ENCODE measurements at regions not wholly inside any gene's neighbourhood (a gene's known extent, or its start where the extent isn't known, plus 50 kb on each side); places are given as distances from the start of the nearest gene placed in this dataset.
"Not testable (repeated sequence)": the region's sequence is repeated elsewhere in the genome, so short reads cannot be mapped to it uniquely, and the experiment has no call there.

- Histone ChIP-seq H3K9me3 (replicated peaks) (no peaks in the 10 kb centered on the region), H3K4me1 (no peaks in the 10 kb centered on the region), H3K27me3 (ENCODE audit: low read depth) (peaks cover 87% of the 10 kb centered on the region), H3K4me3 (no peak overlapping the region), H3K36me3 (no peaks in the 10 kb centered on the region), H3K27ac (replicated peaks) (no peak overlapping the region)
- TF ChIP-seq CTCF (IDR thresholded peaks at IDR 0.05; ENCODE audit: borderline replicate concordance): no peak
- intact Hi-C loops (cut with micrococcal nuclease): no loop called here
- no peak for DNase-seq
These were observed 90.2 kb upstream of the SLC6A11 start for GRCh38 chr3:10725846-10726245.

DNA sequence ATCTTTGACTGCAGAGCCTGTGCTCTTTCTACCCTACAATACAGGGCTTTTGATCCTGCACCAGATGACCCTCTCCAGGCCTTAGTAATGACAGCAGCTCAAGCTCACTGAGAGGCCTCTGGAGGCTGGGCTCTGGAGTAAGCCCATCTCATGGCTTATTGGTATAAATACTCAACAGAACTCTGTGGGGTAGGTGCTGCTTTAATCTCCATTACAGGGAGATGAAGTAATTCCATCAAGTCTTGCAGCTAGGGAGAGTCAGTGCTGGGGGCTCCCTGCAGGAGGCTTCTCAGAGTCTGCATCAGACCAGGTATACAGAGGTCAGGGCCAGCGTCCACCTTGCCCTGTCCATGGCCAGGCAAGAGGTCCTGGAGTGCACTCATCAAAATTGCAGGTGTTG, 89.2 kb upstream of the SLC6A11 start:
- no peaks in the 10 kb centered on the region for H3K4me1 ChIP-seq
- DNase-seq: no peak
- H3K9me3 ChIP-seq (replicated peaks): no peaks in the 10 kb centered on the region
- TF ChIP-seq CTCF (IDR thresholded peaks at IDR 0.05; ENCODE audit: borderline replicate concordance): no peak
- no peaks in the 10 kb centered on the region for H3K36me3 ChIP-seq
- peaks cover 77% of the 10 kb centered on the region for H3K27me3 ChIP-seq (ENCODE audit: low read depth)
- intact Hi-C loops (cut with micrococcal nuclease): no loop called here
- no peak overlapping the region for H3K4me3 ChIP-seq
- H3K27ac ChIP-seq (replicated peaks): no peak overlapping the region

DNA sequence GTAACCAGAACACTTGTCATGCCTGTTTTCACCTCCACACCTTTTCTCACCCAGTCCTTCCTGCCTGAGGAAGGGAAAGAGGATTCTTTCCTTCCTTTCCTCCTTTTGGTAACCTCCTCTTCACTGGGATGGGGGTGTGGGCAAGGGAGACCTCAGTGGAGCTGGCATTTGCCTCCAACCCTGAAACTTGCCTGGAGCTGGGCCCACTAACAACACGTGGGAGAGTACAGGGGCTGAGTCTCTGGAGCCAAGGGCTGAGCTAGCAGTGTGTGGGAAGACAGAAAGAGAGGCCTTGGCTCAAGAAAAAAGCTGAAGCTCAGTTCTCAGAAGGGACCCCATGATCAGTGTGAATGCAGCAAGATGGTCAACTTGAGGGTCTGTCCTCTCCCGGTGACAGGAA, 86.6 kb upstream of the SLC6A11 start:
- intact Hi-C loops (cut with micrococcal nuclease): no loop called here
- H3K36me3 ChIP-seq: no peaks in the 10 kb centered on the region
- no peaks in the 10 kb centered on the region for H3K4me1 ChIP-seq
- peaks cover 24% of the 10 kb centered on the region for H3K9me3 ChIP-seq (replicated peaks)
- no peak for DNase-seq
- no peak for TF ChIP-seq CTCF (IDR thresholded peaks at IDR 0.05; ENCODE audit: borderline replicate concordance)
- H3K27me3 ChIP-seq (ENCODE audit: low read depth): peaks cover 57% of the 10 kb centered on the region
- no peak overlapping the region for H3K4me3 ChIP-seq
- H3K27ac ChIP-seq (replicated peaks): no peak overlapping the region

DNA sequence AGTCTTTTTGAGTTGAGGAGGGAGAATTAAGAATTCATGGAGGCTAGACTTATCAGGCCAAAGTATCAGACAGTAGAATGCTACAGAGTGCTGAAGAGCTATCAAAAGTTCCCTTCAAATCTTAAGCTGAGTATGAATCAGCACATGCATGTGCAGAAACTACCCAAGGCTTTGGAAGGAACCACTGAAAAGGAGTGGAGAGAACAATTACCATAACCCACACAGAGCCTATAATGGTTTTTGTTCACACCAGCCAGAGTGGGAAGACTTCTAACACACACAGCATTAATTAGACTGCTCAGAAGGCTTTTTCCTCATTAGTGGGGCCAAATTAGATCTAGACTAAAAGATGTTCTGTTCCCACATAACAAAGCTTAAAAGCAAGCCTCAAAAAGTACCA, 83.7 kb upstream of the SLC6A11 start:
- no peak for TF ChIP-seq CTCF (IDR thresholded peaks at IDR 0.05; ENCODE audit: borderline replicate concordance)
- peaks cover 60% of the 10 kb centered on the region for H3K27me3 ChIP-seq (ENCODE audit: low read depth)
- H3K36me3 ChIP-seq: no peaks in the 10 kb centered on the region
- peaks cover 26% of the 10 kb centered on the region for H3K9me3 ChIP-seq (replicated peaks)
- H3K27ac ChIP-seq (replicated peaks): no peak overlapping the region
- no peak for DNase-seq
- no peak overlapping the region for H3K4me3 ChIP-seq
- no peaks in the 10 kb centered on the region for H3K4me1 ChIP-seq
- intact Hi-C loops (cut with micrococcal nuclease): no loop called here

DNA sequence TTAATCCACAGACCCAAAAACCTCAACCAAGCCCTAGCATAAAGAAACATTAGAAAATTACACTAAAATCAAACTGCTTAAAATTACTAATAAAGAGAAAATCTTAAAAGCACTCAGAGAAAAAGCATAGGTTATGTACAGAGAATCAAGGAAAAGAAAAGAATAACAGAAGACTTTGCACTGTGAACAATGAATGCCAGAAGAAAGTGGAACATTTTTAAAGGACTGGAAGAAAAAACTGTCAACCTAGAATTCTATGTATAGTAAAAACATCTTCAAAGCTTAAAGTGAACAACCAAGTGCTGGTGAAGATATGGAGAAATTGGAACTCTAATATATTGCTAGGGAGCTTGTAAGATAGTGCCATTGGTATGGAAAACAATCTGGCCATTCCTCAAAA, 82.7 kb upstream of the SLC6A11 start:
- no peak for TF ChIP-seq CTCF (IDR thresholded peaks at IDR 0.05; ENCODE audit: borderline replicate concordance)
- H3K9me3 ChIP-seq (replicated peaks): peaks cover 26% of the 10 kb centered on the region
- no peak for DNase-seq
- H3K4me1 ChIP-seq: no peaks in the 10 kb centered on the region
- peaks cover 60% of the 10 kb centered on the region for H3K27me3 ChIP-seq (ENCODE audit: low read depth)
- no peak overlapping the region for H3K27ac ChIP-seq (replicated peaks)
- H3K4me3 ChIP-seq: no peak overlapping the region
- no peaks in the 10 kb centered on the region for H3K36me3 ChIP-seq
- intact Hi-C loops (cut with micrococcal nuclease): no loop called here

- DNase-seq; H3K4me3 ChIP-seq; intact Hi-C loops (cut with micrococcal nuclease); H3K36me3 ChIP-seq; H3K4me1 ChIP-seq; H3K27ac ChIP-seq (replicated peaks): not testable (repeated sequence)
- H3K27me3 ChIP-seq (ENCODE audit: low read depth): peaks cover 66% of the 10 kb centered on the region
- peaks cover 26% of the 10 kb centered on the region for H3K9me3 ChIP-seq (replicated peaks)
These were observed 79.6 kb upstream of the SLC6A11 start for GRCh38 chr3:10736444-10736843.
